ENCODE measurements at regions not wholly inside any gene's neighbourhood (a gene's known extent, or its start where the extent isn't known, plus 50 kb on each side); places are given as distances from the start of the nearest gene placed in this dataset.

GRCh38 chr10:25852364-25852941 is 81.6 kb upstream of the MYO3A start:
- Mint-ChIP-seq H3K36me3 (ENCODE audit: unreplicated experiment) (peaks cover 10% of the 10 kb centered on the region), H3K4me1 (ENCODE audit: low read depth, unreplicated experiment) (no peaks in the 10 kb centered on the region), H3K27ac (ENCODE audit: unreplicated experiment) (no peak overlapping the region), H3K27me3 (ENCODE audit: unreplicated experiment) (no peaks in the 10 kb centered on the region), H3K4me3 (ENCODE audit: unreplicated experiment) (no peak overlapping the region), H3K9me3 (ENCODE audit: unreplicated experiment) (peaks cover 3% of the 10 kb centered on the region)
- no peak for TF ChIP-seq CTCF (IDR thresholded peaks at IDR 0.05; ENCODE audit: partially characterized antibody, unreplicated experiment)
- no peak for DNase-seq

- Mint-ChIP-seq H3K4me3 (ENCODE audit: unreplicated experiment) (no peak overlapping the region), H3K4me1 (ENCODE audit: low read depth, unreplicated experiment) (no peaks in the 10 kb centered on the region), H3K36me3 (ENCODE audit: unreplicated experiment) (no peaks in the 10 kb centered on the region), H3K27ac (ENCODE audit: unreplicated experiment) (no peak overlapping the region), H3K9me3 (ENCODE audit: unreplicated experiment) (no peaks in the 10 kb centered on the region), H3K27me3 (ENCODE audit: unreplicated experiment) (no peaks in the 10 kb centered on the region)
- no peak for TF ChIP-seq CTCF (IDR thresholded peaks at IDR 0.05; ENCODE audit: partially characterized antibody, unreplicated experiment)
- no peak for DNase-seq
Observed at GRCh38 chr10:25858076-25858475, 76.0 kb upstream of the MYO3A start.

GRCh38 chr10:25865267-25865666 is 68.8 kb upstream of the MYO3A start:
- TF ChIP-seq CTCF (IDR thresholded peaks at IDR 0.05; ENCODE audit: partially characterized antibody, unreplicated experiment), result no peak
- Mint-ChIP-seq H3K4me1 (ENCODE audit: low read depth, unreplicated experiment) (no peaks in the 10 kb centered on the region), H3K4me3 (ENCODE audit: unreplicated experiment) (no peak overlapping the region), H3K9me3 (ENCODE audit: unreplicated experiment) (no peaks in the 10 kb centered on the region), H3K27ac (ENCODE audit: unreplicated experiment) (no peak overlapping the region), H3K36me3 (ENCODE audit: unreplicated experiment) (peaks cover 13% of the 10 kb centered on the region), H3K27me3 (ENCODE audit: unreplicated experiment) (no peaks in the 10 kb centered on the region)
- DNase-seq, result no peak

GRCh38 chr10:25867321-25867720 is 66.7 kb upstream of the MYO3A start:
- Mint-ChIP-seq H3K4me1 (ENCODE audit: low read depth, unreplicated experiment) (no peaks in the 10 kb centered on the region), H3K9me3 (ENCODE audit: unreplicated experiment) (no peaks in the 10 kb centered on the region), H3K27me3 (ENCODE audit: unreplicated experiment) (no peaks in the 10 kb centered on the region), H3K36me3 (ENCODE audit: unreplicated experiment) (peaks cover 13% of the 10 kb centered on the region), H3K27ac (ENCODE audit: unreplicated experiment) (no peak overlapping the region), H3K4me3 (ENCODE audit: unreplicated experiment) (no peak overlapping the region)
- TF ChIP-seq CTCF (IDR thresholded peaks at IDR 0.05; ENCODE audit: partially characterized antibody, unreplicated experiment), result no peak
- DNase-seq, result no peak

GRCh38 chr10:25869067-25869591 is 64.9 kb upstream of the MYO3A start:
- peaks cover 11% of the 10 kb centered on the region for H3K36me3 Mint-ChIP-seq (ENCODE audit: unreplicated experiment)
- no peak for TF ChIP-seq CTCF (IDR thresholded peaks at IDR 0.05; ENCODE audit: partially characterized antibody, unreplicated experiment)
- DNase-seq, result no peak
- H3K9me3 Mint-ChIP-seq (ENCODE audit: unreplicated experiment), result no peaks in the 10 kb centered on the region
- no peaks in the 10 kb centered on the region for H3K4me1 Mint-ChIP-seq (ENCODE audit: low read depth, unreplicated experiment)
- H3K27me3 Mint-ChIP-seq (ENCODE audit: unreplicated experiment), result no peaks in the 10 kb centered on the region
- H3K27ac Mint-ChIP-seq (ENCODE audit: unreplicated experiment), result no peak overlapping the region
- no peak overlapping the region for H3K4me3 Mint-ChIP-seq (ENCODE audit: unreplicated experiment)

All from glutamatergic neuron (in vitro differentiated cells).